ENCODE measurements at regions not wholly inside any gene's neighbourhood (a gene's known extent, or its start where the extent isn't known, plus 50 kb on each side); places are given as distances from the start of the nearest gene placed in this dataset.
"Not testable (repeated sequence)": the region's sequence is repeated elsewhere in the genome, so short reads cannot be mapped to it uniquely, and the experiment has no call there.

GRCh38 chr9:40942730-40943129 lies 185.8 kb downstream of the FOXD4L6 start:
- in situ Hi-C loops (cut with HindIII; ENCODE audit: low sequenced_read_pairs); DNase-seq (ENCODE audit: low spot score): not testable (repeated sequence)

- DNase-seq (ENCODE audit: low spot score); in situ Hi-C loops (cut with HindIII; ENCODE audit: low sequenced_read_pairs): not testable (repeated sequence)
These were observed 188.6 kb downstream of the FOXD4L6 start for GRCh38 chr9:40939888-40940209.

GRCh38 chr9:40939201-40939887 lies 189.1 kb downstream of the FOXD4L6 start:
- in situ Hi-C loops (cut with HindIII; ENCODE audit: low sequenced_read_pairs); DNase-seq (ENCODE audit: low spot score): not testable (repeated sequence)

GRCh38 chr9:40935336-40935735 lies 193.1 kb downstream of the FOXD4L6 start:
- DNase-seq (ENCODE audit: low spot score): no peak
- in situ Hi-C loops (cut with HindIII; ENCODE audit: low sequenced_read_pairs): no loop called here

GRCh38 chr9:40934480-40934879 lies 194.0 kb downstream of the FOXD4L6 start:
- in situ Hi-C loops (cut with HindIII; ENCODE audit: low sequenced_read_pairs); DNase-seq (ENCODE audit: low spot score): not testable (repeated sequence)

- DNase-seq (ENCODE audit: low spot score); in situ Hi-C loops (cut with HindIII; ENCODE audit: low sequenced_read_pairs): not testable (repeated sequence)
These were observed 198.1 kb downstream of the FOXD4L6 start for GRCh38 chr9:40930426-40930825.

GRCh38 chr9:40929488-40929845 lies 199.0 kb downstream of the FOXD4L6 start:
- in situ Hi-C loops (cut with HindIII; ENCODE audit: low sequenced_read_pairs); DNase-seq (ENCODE audit: low spot score): not testable (repeated sequence)

- in situ Hi-C loops (cut with HindIII; ENCODE audit: low sequenced_read_pairs): no loop called here
- DNase-seq (ENCODE audit: low spot score): no peak
These were observed 199.5 kb downstream of the FOXD4L6 start for GRCh38 chr9:40928803-40929487.

GRCh38 chr9:40927851-40928802 lies 200.4 kb downstream of the FOXD4L6 start:
- in situ Hi-C loops (cut with HindIII; ENCODE audit: low sequenced_read_pairs): no loop called here
- DNase-seq (ENCODE audit: low spot score): no peak

GRCh38 chr9:40927260-40927631 lies 201.2 kb downstream of the FOXD4L6 start:
- DNase-seq (ENCODE audit: low spot score): no peak
- in situ Hi-C loops (cut with HindIII; ENCODE audit: low sequenced_read_pairs): no loop called here

GRCh38 chr9:40926404-40927259 lies 201.8 kb downstream of the FOXD4L6 start:
- in situ Hi-C loops (cut with HindIII; ENCODE audit: low sequenced_read_pairs): no loop called here
- DNase-seq (ENCODE audit: low spot score): no peak

GRCh38 chr9:40925149-40925548 lies 203.3 kb downstream of the FOXD4L6 start:
- DNase-seq (ENCODE audit: low spot score): no peak

GRCh38 chr9:40916399-40916783 lies 212.1 kb downstream of the FOXD4L6 start:
- in situ Hi-C loops (cut with HindIII; ENCODE audit: low sequenced_read_pairs): not testable (repeated sequence)

More at GRCh38 chr9:40925149-40925548, 203.3 kb downstream of the FOXD4L6 start:
- in situ Hi-C loops (cut with HindIII; ENCODE audit: low sequenced_read_pairs): no loop called here

GRCh38 chr9:40915660-40916398 lies 212.7 kb downstream of the FOXD4L6 start:
- DNase-seq (ENCODE audit: low spot score); in situ Hi-C loops (cut with HindIII; ENCODE audit: low sequenced_read_pairs): not testable (repeated sequence)

More at GRCh38 chr9:40916399-40916783, 212.1 kb downstream of the FOXD4L6 start:
- not testable (repeated sequence) for DNase-seq (ENCODE audit: low spot score)

GRCh38 chr9:40914772-40915659 lies 213.5 kb downstream of the FOXD4L6 start:
- in situ Hi-C loops (cut with HindIII; ENCODE audit: low sequenced_read_pairs): no loop called here

GRCh38 chr9:40913928-40914673 lies 214.4 kb downstream of the FOXD4L6 start:
- in situ Hi-C loops (cut with HindIII; ENCODE audit: low sequenced_read_pairs): no loop called here
- DNase-seq (ENCODE audit: low spot score): no peak

More at GRCh38 chr9:40914772-40915659, 213.5 kb downstream of the FOXD4L6 start:
- no peak for DNase-seq (ENCODE audit: low spot score)
